Activated T-helper 17 cell treated with anti-CD3 and anti-CD28 coated beads, Interleukin-2, amount 50 U/mL, for 72 hours (primary cell): ENCODE measurements at regions not wholly inside any gene's neighbourhood (a gene's known extent, or its start where the extent isn't known, plus 50 kb on each side); places are given as distances from the start of the nearest gene placed in this dataset.
"Not testable (repeated sequence)": the region's sequence is repeated elsewhere in the genome, so short reads cannot be mapped to it uniquely, and the experiment has no call there.

Source experiments
- ATAC-seq: fragments of 150-1000 bp; cut with Tn5 transposase; replicated peaks from 2 replicates; pipeline ENCODE4 v1.10.0; 2021; ENCODE audit warnings: mild to moderate bottlenecking, moderate library complexity
- H3K27ac Mint-ChIP-seq: one replicate; pipeline ENCODE4 v1.8.0; 2022; ENCODE audit warnings: mixed read lengths
- H3K27me3 Mint-ChIP-seq: one replicate; pipeline ENCODE4 v1.8.0; 2022; ENCODE audit warnings: mixed read lengths
- H3K36me3 Mint-ChIP-seq: one replicate; pipeline ENCODE4 v1.8.0; 2022; ENCODE audit warnings: low read depth, mild to moderate bottlenecking, mixed read lengths
- H3K4me1 Mint-ChIP-seq: one replicate; pipeline ENCODE4 v1.8.0; 2022; ENCODE audit warnings: mixed read lengths
- H3K4me3 Mint-ChIP-seq: one replicate; pipeline ENCODE4 v1.8.0; 2022; ENCODE audit warnings: mild to moderate bottlenecking, mixed read lengths
- H3K9me3 Mint-ChIP-seq: one replicate; pipeline ENCODE4 v1.8.0; 2022; ENCODE audit warnings: mixed read lengths

GRCh38 chr10:42990016-42990720, 86.7 kb upstream of the RET start:
- H3K4me1 Mint-ChIP-seq: peaks cover 6% of the 10 kb centered on the region
- H3K36me3 Mint-ChIP-seq: no peaks in the 10 kb centered on the region
- H3K27me3 Mint-ChIP-seq: no peaks in the 10 kb centered on the region
- H3K9me3 Mint-ChIP-seq: no peaks in the 10 kb centered on the region
- H3K4me3 Mint-ChIP-seq: no peak overlapping the region
- ATAC-seq: no peak
- no peak overlapping the region for H3K27ac Mint-ChIP-seq

GRCh38 chr10:42990721-42991441, 86.0 kb upstream of the RET start:
- peaks cover 6% of the 10 kb centered on the region for H3K4me1 Mint-ChIP-seq
- H3K27me3 Mint-ChIP-seq: no peaks in the 10 kb centered on the region
- H3K36me3 Mint-ChIP-seq: no peaks in the 10 kb centered on the region
- no peak overlapping the region for H3K4me3 Mint-ChIP-seq
- no peak for ATAC-seq
- no peak overlapping the region for H3K27ac Mint-ChIP-seq
- no peaks in the 10 kb centered on the region for H3K9me3 Mint-ChIP-seq

GRCh38 chr10:42991442-42992098, 85.3 kb upstream of the RET start:
- no peaks in the 10 kb centered on the region for H3K27me3 Mint-ChIP-seq
- H3K4me3 Mint-ChIP-seq: no peak overlapping the region
- no peaks in the 10 kb centered on the region for H3K9me3 Mint-ChIP-seq
- no peaks in the 10 kb centered on the region for H3K36me3 Mint-ChIP-seq
- no peak for ATAC-seq
- no peak overlapping the region for H3K27ac Mint-ChIP-seq
- H3K4me1 Mint-ChIP-seq: peaks cover 6% of the 10 kb centered on the region

- Mint-ChIP-seq H3K9me3 (no peaks in the 10 kb centered on the region), H3K27ac (no peak overlapping the region)
Observed at GRCh38 chr10:42992156-42992956, 84.5 kb upstream of the RET start.

GRCh38 chr10:42992957-42993390, 83.9 kb upstream of the RET start:
- Mint-ChIP-seq H3K9me3 (no peaks in the 10 kb centered on the region), H3K4me1 (peaks cover 6% of the 10 kb centered on the region), H3K27me3 (no peaks in the 10 kb centered on the region), H3K27ac (no peak overlapping the region), H3K4me3 (no peak overlapping the region), H3K36me3 (no peaks in the 10 kb centered on the region)
- no peak for ATAC-seq

More at GRCh38 chr10:42992156-42992956, 84.5 kb upstream of the RET start:
- peaks cover 6% of the 10 kb centered on the region for H3K4me1 Mint-ChIP-seq
- no peaks in the 10 kb centered on the region for H3K36me3 Mint-ChIP-seq
- no peaks in the 10 kb centered on the region for H3K27me3 Mint-ChIP-seq
- H3K4me3 Mint-ChIP-seq: no peak overlapping the region
- ATAC-seq: no peak

GRCh38 chr10:42994909-42995308, 82.0 kb upstream of the RET start:
- H3K9me3 Mint-ChIP-seq, H3K36me3 Mint-ChIP-seq, H3K27me3 Mint-ChIP-seq, H3K4me1 Mint-ChIP-seq, ATAC-seq, H3K27ac Mint-ChIP-seq, H3K4me3 Mint-ChIP-seq: not testable (repeated sequence)

- Mint-ChIP-seq H3K36me3 (no peaks in the 10 kb centered on the region), H3K4me1 (no peaks in the 10 kb centered on the region), H3K4me3 (no peak overlapping the region), H3K9me3 (no peaks in the 10 kb centered on the region), H3K27ac (no peak overlapping the region), H3K27me3 (no peaks in the 10 kb centered on the region)
- no peak for ATAC-seq
Observed at GRCh38 chr10:42995537-42995936, 81.3 kb upstream of the RET start.

GRCh38 chr10:42996588-42996987, 80.3 kb upstream of the RET start:
- no peak overlapping the region for H3K27ac Mint-ChIP-seq
- no peak overlapping the region for H3K4me3 Mint-ChIP-seq
- no peaks in the 10 kb centered on the region for H3K9me3 Mint-ChIP-seq
- no peaks in the 10 kb centered on the region for H3K27me3 Mint-ChIP-seq
- H3K4me1 Mint-ChIP-seq: no peaks in the 10 kb centered on the region
- H3K36me3 Mint-ChIP-seq: no peaks in the 10 kb centered on the region
- ATAC-seq: no peak

GRCh38 chr10:42997151-42997848, 79.6 kb upstream of the RET start:
- Mint-ChIP-seq H3K27ac (no peak overlapping the region), H3K4me1 (no peaks in the 10 kb centered on the region), H3K9me3 (no peaks in the 10 kb centered on the region), H3K4me3 (no peak overlapping the region), H3K36me3 (no peaks in the 10 kb centered on the region), H3K27me3 (no peaks in the 10 kb centered on the region)
- ATAC-seq: no peak

- H3K36me3 Mint-ChIP-seq: no peaks in the 10 kb centered on the region
- H3K27me3 Mint-ChIP-seq: no peaks in the 10 kb centered on the region
- ATAC-seq: no peak
Observed at GRCh38 chr10:42997849-42998165, 79.1 kb upstream of the RET start.

GRCh38 chr10:42998481-42999384, 78.1 kb upstream of the RET start:
- ATAC-seq: no peak
- no peak overlapping the region for H3K4me3 Mint-ChIP-seq
- H3K36me3 Mint-ChIP-seq: no peaks in the 10 kb centered on the region
- H3K27ac Mint-ChIP-seq: no peak overlapping the region
- H3K4me1 Mint-ChIP-seq: no peaks in the 10 kb centered on the region
- H3K9me3 Mint-ChIP-seq: no peaks in the 10 kb centered on the region
- H3K27me3 Mint-ChIP-seq: no peaks in the 10 kb centered on the region

More at GRCh38 chr10:42997849-42998165, 79.1 kb upstream of the RET start:
- no peak overlapping the region for H3K4me3 Mint-ChIP-seq
- no peaks in the 10 kb centered on the region for H3K4me1 Mint-ChIP-seq
- no peaks in the 10 kb centered on the region for H3K9me3 Mint-ChIP-seq
- no peak overlapping the region for H3K27ac Mint-ChIP-seq

- ATAC-seq: no peak
- Mint-ChIP-seq H3K36me3 (no peaks in the 10 kb centered on the region), H3K9me3 (no peaks in the 10 kb centered on the region), H3K27ac (no peak overlapping the region), H3K4me1 (no peaks in the 10 kb centered on the region), H3K4me3 (no peak overlapping the region), H3K27me3 (peaks cover 3% of the 10 kb centered on the region)
Observed at GRCh38 chr10:42999385-43000020, 77.4 kb upstream of the RET start.

- no peak overlapping the region for H3K4me3 Mint-ChIP-seq
- H3K27ac Mint-ChIP-seq: no peak overlapping the region
- H3K9me3 Mint-ChIP-seq: no peaks in the 10 kb centered on the region
- no peaks in the 10 kb centered on the region for H3K4me1 Mint-ChIP-seq
- no peaks in the 10 kb centered on the region for H3K36me3 Mint-ChIP-seq
- no peak for ATAC-seq
- peaks cover 3% of the 10 kb centered on the region for H3K27me3 Mint-ChIP-seq
Observed at GRCh38 chr10:43000021-43000411, 76.9 kb upstream of the RET start.
